CD14-positive monocyte (primary cell): ENCODE measurements at regions not wholly inside any gene's neighbourhood (a gene's known extent, or its start where the extent isn't known, plus 50 kb on each side); places are given as distances from the start of the nearest gene placed in this dataset.

Experiments
- DNase-seq, 3 donors: peaks; one replicate each; pipeline ENCODE4 v3.0.0-alpha.2; 2011 to 2022
- H2AFZ ChIP-seq: 2 replicates; pipeline ENCODE4 v1.6.0; 2012; ENCODE audit warnings: mild to moderate bottlenecking, low read depth, low read length, inconsistent platforms; ENCODE audit not compliant: insufficient read depth, poor library complexity, severe bottlenecking
- H3K27ac ChIP-seq, 2 donors: 1 replicate in 1 of 2; 2 replicates in 1 of 2; pipeline ENCODE4 v1.5.1; 2012 to 2013; ENCODE audit warnings: low read length in 2 of 2, control low read depth in 1 of 2, inconsistent platforms in 1 of 2, low read depth in 1 of 2, mild to moderate bottlenecking in 1 of 2
- H3K27me3 ChIP-seq, 2 donors: one replicate each; pipeline versions ENCODE4 v1.6.0 to v1.6.1; 2011 to 2013; ENCODE audit warnings: low read length in 2 of 2; ENCODE audit not compliant: control insufficient read depth in 2 of 2, insufficient read depth in 2 of 2
- H3K36me3 ChIP-seq, 2 donors: replicated peaks in 1 of 2; 1 replicate in 1 of 2; 2 replicates in 1 of 2; pipeline versions ENCODE4 v1.5.1 to v1.6.1; 2012 to 2013; ENCODE audit warnings: low read length in 2 of 2, control low read depth in 1 of 2, inconsistent platforms in 1 of 2, mild to moderate bottlenecking in 1 of 2; ENCODE audit not compliant: insufficient read depth in 2 of 2, control insufficient read depth in 1 of 2
- H3K4me1 ChIP-seq, 2 donors: 1 replicate in 1 of 2; 2 replicates in 1 of 2; pipeline versions ENCODE4 v1.5.1 to v1.6.1; 2012 to 2013; ENCODE audit warnings: low read length in 2 of 2, control low read depth in 1 of 2, inconsistent platforms in 1 of 2, mild to moderate bottlenecking in 1 of 2, moderate library complexity in 1 of 2; ENCODE audit not compliant: insufficient read depth in 2 of 2, control insufficient read depth in 1 of 2
- H3K4me2 ChIP-seq: replicated peaks from 2 replicates; pipeline ENCODE3; 2012; ENCODE audit warnings: low read length, moderate library complexity, mild to moderate bottlenecking; ENCODE audit not compliant: poor library complexity, severe bottlenecking; ENCODE audit errors: extremely low read depth
- H3K4me3 ChIP-seq, 3 experiments: fragments of 200-600 bp in 1 of 3; sonication (generic) in 1 of 3; replicated peaks in 1 of 3; 1 replicate in 2 of 3; 2 replicates in 1 of 3; pipeline ENCODE4 v1.5.1; 2011 to 2013; ENCODE audit warnings: low read length in 3 of 3, mild to moderate bottlenecking in 3 of 3, control low read depth in 2 of 3, low read depth in 2 of 3, inconsistent platforms in 1 of 3, moderate library complexity in 1 of 3
- H3K79me2 ChIP-seq: 2 replicates; pipeline ENCODE4 v1.6.0; 2012; ENCODE audit warnings: mild to moderate bottlenecking, control low read depth, inconsistent platforms, low read length, moderate library complexity; ENCODE audit not compliant: insufficient read depth
- H3K9ac ChIP-seq: 2 replicates; pipeline ENCODE4 v1.6.0; 2017; ENCODE audit warnings: low read length, mild to moderate bottlenecking; ENCODE audit not compliant: insufficient read depth, poor library complexity, severe bottlenecking
- H3K9me3 ChIP-seq, 2 donors: replicated peaks in 1 of 2; 1 replicate in 1 of 2; 2 replicates in 1 of 2; pipeline versions ENCODE4 v1.5.1 to v1.6.1; 2012 to 2013; ENCODE audit warnings: low read length in 2 of 2, control low read depth in 1 of 2; ENCODE audit not compliant: control insufficient read depth in 1 of 2, insufficient read depth in 1 of 2
- H4K20me1 ChIP-seq: 2 replicates; pipeline ENCODE4 v1.6.0; 2012; ENCODE audit warnings: mild to moderate bottlenecking, low read length, control low read depth, moderate library complexity; ENCODE audit not compliant: insufficient read depth
- H3K27ac Mint-ChIP-seq, 7 donors: one replicate each; pipeline ENCODE4 v1.8.0; 2020; ENCODE audit warnings: mild to moderate bottlenecking in 7 of 7, mixed read lengths in 7 of 7, moderate library complexity in 6 of 7, inconsistent platforms in 2 of 7
- H3K27me3 Mint-ChIP-seq, 3 donors: one replicate each; pipeline ENCODE4 v1.8.0; 2021 to 2022; ENCODE audit warnings: low read depth in 3 of 3, mild to moderate bottlenecking in 3 of 3, mixed read lengths in 3 of 3, moderate library complexity in 3 of 3, inconsistent platforms in 1 of 3
- H3K36me3 Mint-ChIP-seq, 2 donors: one replicate each; pipeline ENCODE4 v1.8.0; 2020; ENCODE audit warnings: mixed read lengths in 2 of 2, inconsistent platforms in 1 of 2, mild to moderate bottlenecking in 1 of 2
- H3K4me1 Mint-ChIP-seq: one replicate; pipeline ENCODE4 v1.8.0; 2020; ENCODE audit warnings: mild to moderate bottlenecking, mixed read lengths
- H3K4me3 Mint-ChIP-seq, 2 donors: one replicate each; pipeline ENCODE4 v1.8.0; 2020; ENCODE audit warnings: mild to moderate bottlenecking in 2 of 2, mixed read lengths in 2 of 2, moderate library complexity in 1 of 2
- H3K9me3 Mint-ChIP-seq, 7 donors: one replicate each; pipeline ENCODE4 v1.8.0; 2020 to 2022; ENCODE audit warnings: mixed read lengths in 7 of 7, mild to moderate bottlenecking in 6 of 7, moderate library complexity in 6 of 7, inconsistent platforms in 2 of 7
- WGBS: methylation state at CpG from one replicate; pipeline ENCODE4 v1.1.5; 2013; ENCODE audit warnings: missing lambda C conversion rate; ENCODE audit not compliant: insufficient coverage; 5-methylcytosine and 5-hydroxymethylcytosine counted together
- intact Hi-C, 2 donors: fragments of 100-400 bp; cut with micrococcal nuclease; formaldehyde crosslinking; loops; one replicate each; pipeline versions ENCODE4 v1.15.0 to v1.15.1; 2023
- TF ChIP-seq, protein P1 (sequence below): fragments of 200-600 bp; IDR thresholded peaks from one replicate; pipeline ENCODE4 v1.8.0; 2022; ENCODE audit warnings: antibody characterized with exemption, mild to moderate bottlenecking

DNA sequence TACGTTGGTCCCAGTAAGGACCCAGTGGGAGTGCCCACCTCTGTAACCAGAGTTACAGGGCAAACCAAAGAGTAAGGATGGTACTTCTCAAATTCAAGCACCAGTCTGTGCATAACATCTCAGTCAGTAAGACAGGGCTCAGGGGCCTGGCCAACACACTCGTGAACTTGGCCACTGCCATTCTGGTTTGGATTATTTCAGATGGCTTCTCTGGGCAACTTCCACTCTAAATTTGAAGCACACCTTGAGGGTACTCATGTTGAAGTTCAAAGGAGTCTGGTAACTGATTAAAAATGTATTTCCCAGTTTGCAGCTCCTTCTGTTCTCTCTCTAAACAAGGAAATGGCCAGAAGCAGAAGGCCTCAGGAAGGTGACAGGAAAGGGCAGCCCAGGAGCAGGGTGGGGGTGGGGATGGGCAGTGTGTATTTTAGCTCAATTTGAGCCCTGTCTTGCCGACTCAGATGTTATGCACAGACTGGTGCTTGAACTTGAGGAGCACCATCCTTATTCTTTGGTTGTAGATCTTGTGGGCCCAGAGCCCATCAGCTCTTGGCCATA, 107.3 kb upstream of the GLI3 start:
- Mint-ChIP-seq H3K27me3 (peaks cover 0 to 2% (median 0%) of the 10 kb centered on the region in 3 donors), H3K27ac (no peak overlapping the region), H3K9me3 (no peaks in the 10 kb centered on the region), H3K4me3 (no peak overlapping the region), H3K4me1 (no peaks in the 10 kb centered on the region), H3K36me3 (no peaks in the 10 kb centered on the region)
- no peak overlapping the region for H2AFZ ChIP-seq
- TF ChIP-seq, protein P1, sequence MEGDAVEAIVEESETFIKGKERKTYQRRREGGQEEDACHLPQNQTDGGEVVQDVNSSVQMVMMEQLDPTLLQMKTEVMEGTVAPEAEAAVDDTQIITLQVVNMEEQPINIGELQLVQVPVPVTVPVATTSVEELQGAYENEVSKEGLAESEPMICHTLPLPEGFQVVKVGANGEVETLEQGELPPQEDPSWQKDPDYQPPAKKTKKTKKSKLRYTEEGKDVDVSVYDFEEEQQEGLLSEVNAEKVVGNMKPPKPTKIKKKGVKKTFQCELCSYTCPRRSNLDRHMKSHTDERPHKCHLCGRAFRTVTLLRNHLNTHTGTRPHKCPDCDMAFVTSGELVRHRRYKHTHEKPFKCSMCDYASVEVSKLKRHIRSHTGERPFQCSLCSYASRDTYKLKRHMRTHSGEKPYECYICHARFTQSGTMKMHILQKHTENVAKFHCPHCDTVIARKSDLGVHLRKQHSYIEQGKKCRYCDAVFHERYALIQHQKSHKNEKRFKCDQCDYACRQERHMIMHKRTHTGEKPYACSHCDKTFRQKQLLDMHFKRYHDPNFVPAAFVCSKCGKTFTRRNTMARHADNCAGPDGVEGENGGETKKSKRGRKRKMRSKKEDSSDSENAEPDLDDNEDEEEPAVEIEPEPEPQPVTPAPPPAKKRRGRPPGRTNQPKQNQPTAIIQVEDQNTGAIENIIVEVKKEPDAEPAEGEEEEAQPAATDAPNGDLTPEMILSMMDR: no peak
- no peaks in the 10 kb centered on the region for H3K79me2 ChIP-seq
- H3K36me3 ChIP-seq: no peaks in the 10 kb centered on the region
- no peaks in the 10 kb centered on the region for H4K20me1 ChIP-seq
- H3K4me1 ChIP-seq: no peaks in the 10 kb centered on the region
- no peak for DNase-seq
- no peaks in the 10 kb centered on the region for H3K27me3 ChIP-seq
- H3K27ac ChIP-seq: no peak overlapping the region
- WGBS: 51% methylated on average over 2 of the region's 3 CpGs
- H3K9ac ChIP-seq: no peak overlapping the region
- no peaks in the 10 kb centered on the region for H3K9me3 ChIP-seq
- H3K4me3 ChIP-seq: no peak overlapping the region
- no peak overlapping the region for H3K4me2 ChIP-seq
- intact Hi-C loops: no loop called here

DNA sequence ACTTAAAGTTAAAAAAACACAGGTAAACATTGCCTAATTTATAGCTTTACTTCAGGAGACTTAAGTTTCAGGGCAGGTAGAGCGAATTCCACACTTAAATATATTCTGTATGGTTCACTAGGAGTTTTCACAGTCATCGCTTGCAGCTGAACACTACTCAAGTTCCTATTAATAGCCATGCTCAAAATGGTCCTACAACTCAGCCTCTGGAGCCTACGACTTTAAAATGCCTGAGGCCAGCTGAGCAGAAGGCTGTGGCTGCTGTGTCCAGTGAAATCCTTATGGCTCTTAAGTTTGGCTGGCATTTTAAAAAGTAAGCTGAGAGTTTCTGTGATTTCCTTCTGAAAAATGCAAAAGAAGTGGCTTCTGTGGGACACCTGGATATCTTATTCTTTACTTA, 105.4 kb upstream of the GLI3 start:
- WGBS: 17% methylated on average over 1 of the region's 3 CpGs
- Mint-ChIP-seq H3K4me1 (no peaks in the 10 kb centered on the region), H3K4me3 (no peak overlapping the region), H3K36me3 (no peaks in the 10 kb centered on the region), H3K9me3 (no peaks in the 10 kb centered on the region), H3K27ac (no peak overlapping the region), H3K27me3 (no peaks in the 10 kb centered on the region)
- Histone ChIP-seq H3K9me3 (no peaks in the 10 kb centered on the region), H3K36me3 (no peaks in the 10 kb centered on the region), H4K20me1 (no peaks in the 10 kb centered on the region), H3K27ac (no peak overlapping the region), H3K4me2 (no peak overlapping the region), H2AFZ (no peak overlapping the region), H3K4me1 (no peaks in the 10 kb centered on the region), H3K79me2 (no peaks in the 10 kb centered on the region), H3K9ac (no peak overlapping the region), H3K4me3 (no peak overlapping the region), H3K27me3 (no peaks in the 10 kb centered on the region)
- intact Hi-C loops: no loop called here
- TF ChIP-seq, protein P1: no peak
- no peak for DNase-seq
